K562 (cell line): ENCODE measurements at regions not wholly inside any gene's neighbourhood (a gene's known extent, or its start where the extent isn't known, plus 50 kb on each side); places are given as distances from the start of the nearest gene placed in this dataset.

Experiments
- CTCF ChIP-seq, 3 experiments: IDR thresholded peaks in 2 of 3; conservative IDR thresholded peaks in 1 of 3; 2 replicates each; pipeline ENCODE4 v1.5.1; 2011 to 2012; ENCODE audit warnings: low read length in 3 of 3, mild to moderate bottlenecking in 3 of 3, control low read depth in 2 of 3, improper control_type of control experiment in 1 of 3, inconsistent platforms in 1 of 3, low read depth in 1 of 3, mixed read lengths in 1 of 3, moderate library complexity in 1 of 3; ENCODE audit not compliant: insufficient read depth in 2 of 3
- E2F4 ChIP-seq: sonication (generic); formaldehyde crosslinking; IDR thresholded peaks from 2 replicates; pipeline ENCODE4 v1.8.0; 2022; ENCODE audit warnings: mild to moderate bottlenecking, low read depth, missing genetic modification reagents
- NR2C2 ChIP-seq, 2 experiments: fragments of 200-800 bp in 1 of 2; sonication (Bioruptor generic) in 1 of 2; sonication (generic) in 1 of 2; formaldehyde crosslinking in 1 of 2; IDR thresholded peaks; 2 replicates each; pipeline versions ENCODE4 v1.6.1 to v1.8.0; 2016 to 2022; ENCODE audit warnings: mild to moderate bottlenecking in 1 of 2, missing compliant biosample characterization in 1 of 2, missing genetic modification characterization in 1 of 2, missing genetic modification reagents in 1 of 2
- ZEB2 ChIP-seq: fragments of 450-650 bp; IDR thresholded peaks from 2 replicates; pipeline ENCODE4 v1.6.1; 2016
- ZNF197 ChIP-seq: fragments of 200-800 bp; sonication (Bioruptor generic); IDR thresholded peaks from 2 replicates; pipeline ENCODE4 v1.6.1; 2016; ENCODE audit warnings: low read depth, missing genetic modification characterization, missing compliant biosample characterization

- no peak for TF ChIP-seq ZNF197 (CRISPR knock-in tag)
- no peak for TF ChIP-seq NR2C2 (CRISPR knock-in tag; IDR thresholded peaks at IDR 0.05)
- TF ChIP-seq NR2C2 (tag; IDR thresholded peaks at IDR 0.05) = no peak
- TF ChIP-seq CTCF (IDR thresholded peaks at IDR 0.05 in 2 of 3, conservative IDR thresholded peaks at IDR 0.05 in 1 of 3; ENCODE audit: insufficient read depth in 2 of 3, low read depth in 1 of 3, low read length in 3 of 3) = no peak
- TF ChIP-seq ZEB2 = no peak
- no peak for TF ChIP-seq E2F4 (CRISPR knock-in tag)
Observed at GRCh38 chr3:197445896-197446699, 109.7 kb downstream of the BDH1 start.
